ENCODE measurements at regions not wholly inside any gene's neighbourhood (a gene's known extent, or its start where the extent isn't known, plus 50 kb on each side); places are given as distances from the start of the nearest gene placed in this dataset.

- DNase-seq (no peak), ATAC-seq (ENCODE audit: insufficient read depth, low read depth) (no peak)
- no peaks in the 10 kb centered on the region for H3K79me2 ChIP-seq (ENCODE audit: insufficient read depth, low read length)
- no peak for TF ChIP-seq EZH2 (IDR thresholded peaks at IDR 0.05; ENCODE audit: borderline replicate concordance, low read depth, low read length, severe bottlenecking)
- TF ChIP-seq, protein P1, sequence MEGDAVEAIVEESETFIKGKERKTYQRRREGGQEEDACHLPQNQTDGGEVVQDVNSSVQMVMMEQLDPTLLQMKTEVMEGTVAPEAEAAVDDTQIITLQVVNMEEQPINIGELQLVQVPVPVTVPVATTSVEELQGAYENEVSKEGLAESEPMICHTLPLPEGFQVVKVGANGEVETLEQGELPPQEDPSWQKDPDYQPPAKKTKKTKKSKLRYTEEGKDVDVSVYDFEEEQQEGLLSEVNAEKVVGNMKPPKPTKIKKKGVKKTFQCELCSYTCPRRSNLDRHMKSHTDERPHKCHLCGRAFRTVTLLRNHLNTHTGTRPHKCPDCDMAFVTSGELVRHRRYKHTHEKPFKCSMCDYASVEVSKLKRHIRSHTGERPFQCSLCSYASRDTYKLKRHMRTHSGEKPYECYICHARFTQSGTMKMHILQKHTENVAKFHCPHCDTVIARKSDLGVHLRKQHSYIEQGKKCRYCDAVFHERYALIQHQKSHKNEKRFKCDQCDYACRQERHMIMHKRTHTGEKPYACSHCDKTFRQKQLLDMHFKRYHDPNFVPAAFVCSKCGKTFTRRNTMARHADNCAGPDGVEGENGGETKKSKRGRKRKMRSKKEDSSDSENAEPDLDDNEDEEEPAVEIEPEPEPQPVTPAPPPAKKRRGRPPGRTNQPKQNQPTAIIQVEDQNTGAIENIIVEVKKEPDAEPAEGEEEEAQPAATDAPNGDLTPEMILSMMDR (IDR thresholded peaks at IDR 0.05; ENCODE audit: borderline replicate concordance, extremely low read depth, low read length, poor library complexity, severe bottlenecking): no peak
- H3K4me2 ChIP-seq (ENCODE audit: insufficient read depth, low read length): no peak overlapping the region
- H3K9ac ChIP-seq (ENCODE audit: low read depth, low read length): no peak overlapping the region
- no peaks in the 10 kb centered on the region for H4K20me1 ChIP-seq (ENCODE audit: insufficient read depth, low read length)
- no peaks in the 10 kb centered on the region for H3K4me1 ChIP-seq (ENCODE audit: insufficient read depth, low read length)
- no peak overlapping the region for H3K27ac ChIP-seq (ENCODE audit: low read length)
- no peaks in the 10 kb centered on the region for H3K9me3 ChIP-seq (ENCODE audit: insufficient read depth, low read length, severe bottlenecking)
- no peak overlapping the region for H2AFZ ChIP-seq (ENCODE audit: low read depth, low read length)
- H3K27me3 ChIP-seq (ENCODE audit: insufficient read depth, low read length, poor library complexity): no peaks in the 10 kb centered on the region
- H3K4me3 ChIP-seq (ENCODE audit: low read depth in 1 of 2, low read length in 2 of 2): no peak overlapping the region
- no peaks in the 10 kb centered on the region for H3K36me3 ChIP-seq (ENCODE audit: insufficient read depth, low read length)
Measured at GRCh38 chr13:31937436-31937835, 94.1 kb upstream of the FRY start.

DNA sequence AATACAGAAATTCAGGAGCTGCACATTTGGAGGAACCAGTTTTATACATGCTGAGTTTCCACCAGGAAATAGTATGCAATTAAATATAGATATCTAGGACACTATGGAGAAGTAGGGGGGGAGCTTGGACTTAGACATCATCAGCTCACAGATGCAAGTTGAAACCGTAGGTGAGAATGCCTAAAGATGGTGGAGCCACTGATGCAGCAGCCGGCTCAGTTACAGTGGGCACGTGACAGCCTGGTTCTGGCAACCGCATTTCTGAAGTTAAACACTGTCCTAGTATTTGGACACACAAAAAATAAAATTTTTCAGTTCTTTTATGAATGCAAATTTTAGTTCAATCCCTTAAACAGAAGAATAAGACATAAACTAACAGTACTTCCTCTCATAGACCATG lies 91.5 kb upstream of the FRY start:
- DNase-seq (no peak), ATAC-seq (ENCODE audit: insufficient read depth, low read depth) (no peak)
- Histone ChIP-seq H3K9ac (ENCODE audit: low read depth, low read length) (no peak overlapping the region), H2AFZ (ENCODE audit: low read depth, low read length) (no peak overlapping the region), H3K4me3 (ENCODE audit: low read depth in 1 of 2, low read length in 2 of 2) (no peak overlapping the region), H3K36me3 (ENCODE audit: insufficient read depth, low read length) (no peaks in the 10 kb centered on the region), H3K27me3 (ENCODE audit: insufficient read depth, low read length, poor library complexity) (peaks cover 5% of the 10 kb centered on the region), H3K4me2 (ENCODE audit: insufficient read depth, low read length) (no peak overlapping the region), H4K20me1 (ENCODE audit: insufficient read depth, low read length) (no peaks in the 10 kb centered on the region), H3K9me3 (ENCODE audit: insufficient read depth, low read length, severe bottlenecking) (no peaks in the 10 kb centered on the region), H3K27ac (ENCODE audit: low read length) (no peak overlapping the region), H3K79me2 (ENCODE audit: insufficient read depth, low read length) (no peaks in the 10 kb centered on the region), H3K4me1 (ENCODE audit: insufficient read depth, low read length) (no peaks in the 10 kb centered on the region)
- TF ChIP-seq, protein P1 (IDR thresholded peaks at IDR 0.05; ENCODE audit: borderline replicate concordance, extremely low read depth, low read length, poor library complexity, severe bottlenecking): no peak
- no peak for TF ChIP-seq EZH2 (IDR thresholded peaks at IDR 0.05; ENCODE audit: borderline replicate concordance, low read depth, low read length, severe bottlenecking)

- H3K27ac ChIP-seq (ENCODE audit: low read length): no peak overlapping the region
- H3K4me2 ChIP-seq (ENCODE audit: insufficient read depth, low read length): no peak overlapping the region
- no peak overlapping the region for H2AFZ ChIP-seq (ENCODE audit: low read depth, low read length)
- no peaks in the 10 kb centered on the region for H3K9me3 ChIP-seq (ENCODE audit: insufficient read depth, low read length, severe bottlenecking)
- H3K4me3 ChIP-seq (ENCODE audit: low read depth in 1 of 2, low read length in 2 of 2): no peak overlapping the region
- H3K4me1 ChIP-seq (ENCODE audit: insufficient read depth, low read length): no peaks in the 10 kb centered on the region
- peaks cover 5% of the 10 kb centered on the region for H3K27me3 ChIP-seq (ENCODE audit: insufficient read depth, low read length, poor library complexity)
- ATAC-seq (ENCODE audit: insufficient read depth, low read depth): no peak
- TF ChIP-seq, protein P1 (IDR thresholded peaks at IDR 0.05; ENCODE audit: borderline replicate concordance, extremely low read depth, low read length, poor library complexity, severe bottlenecking): no peak
- no peak for TF ChIP-seq EZH2 (IDR thresholded peaks at IDR 0.05; ENCODE audit: borderline replicate concordance, low read depth, low read length, severe bottlenecking)
- H3K79me2 ChIP-seq (ENCODE audit: insufficient read depth, low read length): no peaks in the 10 kb centered on the region
- no peak for DNase-seq
- H3K36me3 ChIP-seq (ENCODE audit: insufficient read depth, low read length): no peaks in the 10 kb centered on the region
- H4K20me1 ChIP-seq (ENCODE audit: insufficient read depth, low read length): no peaks in the 10 kb centered on the region
- H3K9ac ChIP-seq (ENCODE audit: low read depth, low read length): no peak overlapping the region
Measured at GRCh38 chr13:31943591-31943990, 88.0 kb upstream of the FRY start.

Data from DND-41 (cell line).